WERI-Rb-1 (cell line): ENCODE measurements at regions not wholly inside any gene's neighbourhood (a gene's known extent, or its start where the extent isn't known, plus 50 kb on each side); places are given as distances from the start of the nearest gene placed in this dataset.
A peak's percentile ranks its signal among the peaks of the same experiment; 100 is the strongest.

ENCODE experiments used
- DNase-seq: peaks from one replicate; pipeline ENCODE4 v3.0.0-alpha.2; 2020
- H3K27ac ChIP-seq: fragments of 250-450 bp; sonication (Bioruptor Pico); 2 replicates; pipeline ENCODE4 v1.5.1; 2020; ENCODE audit warnings: mild to moderate bottlenecking, moderate library complexity
- H3K27me3 ChIP-seq: fragments of 250-450 bp; sonication (Bioruptor Pico); 2 replicates; pipeline ENCODE4 v1.5.1; 2021; ENCODE audit warnings: mild to moderate bottlenecking, low read depth, moderate library complexity; ENCODE audit not compliant: insufficient read depth, severe bottlenecking
- H3K36me3 ChIP-seq: fragments of 250-450 bp; sonication (Bioruptor Pico); 2 replicates; pipeline ENCODE4 v1.5.1; 2020; ENCODE audit warnings: mild to moderate bottlenecking, moderate library complexity
- H3K4me3 ChIP-seq: 2 replicates; pipeline ENCODE4 v1.5.1; 2011; ENCODE audit warnings: low read depth, mild to moderate bottlenecking, control low read depth, low read length
- H3K9me3 ChIP-seq: fragments of 250-450 bp; sonication (Bioruptor Pico); 2 replicates; pipeline ENCODE4 v1.5.1; 2021; ENCODE audit warnings: mild to moderate bottlenecking, moderate library complexity; ENCODE audit not compliant: severe bottlenecking
- TF ChIP-seq, protein P1 (sequence below): IDR thresholded peaks from 2 replicates; pipeline ENCODE4 v1.5.1; 2011; ENCODE audit warnings: low read depth, mild to moderate bottlenecking, control low read depth, inconsistent platforms, low read length

DNA sequence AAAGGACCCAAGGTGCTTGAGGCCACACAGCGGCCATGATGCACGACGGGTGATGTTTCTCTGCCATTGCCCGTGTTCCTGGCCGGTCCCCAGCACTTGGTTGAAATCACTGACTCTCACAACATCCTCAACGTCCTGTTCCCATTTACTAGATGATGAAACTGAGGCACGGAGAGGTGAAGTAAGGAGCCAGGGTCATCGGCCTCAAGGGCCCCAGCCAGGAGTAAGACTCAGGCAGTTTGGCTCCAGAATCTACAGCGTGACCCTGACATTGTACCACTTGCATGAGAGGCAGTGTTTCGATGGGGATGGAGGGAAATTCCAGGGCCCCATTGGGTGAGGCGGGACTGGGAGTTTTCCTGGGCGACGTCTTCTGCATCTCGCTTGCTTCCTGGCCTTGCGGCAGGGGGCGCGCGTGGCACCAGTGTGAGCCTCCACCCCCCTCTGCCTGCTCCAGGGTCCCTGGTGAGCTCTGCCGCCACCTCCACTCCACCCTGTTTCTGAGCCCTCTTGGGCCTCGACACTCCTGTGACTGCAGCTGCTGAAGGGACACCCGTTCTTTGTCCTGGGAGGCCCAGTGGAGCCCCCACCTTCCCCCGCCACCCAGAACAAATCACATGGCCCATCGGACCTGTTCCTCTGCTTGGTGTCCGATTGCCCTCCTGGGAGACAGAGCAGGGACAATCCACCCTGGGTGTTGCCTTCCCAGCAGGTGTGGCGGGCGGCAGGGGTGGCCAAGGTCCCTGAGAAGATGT lies 133.0 kb upstream of the GSE1 start:
- peak overlapping the region; percentile 64 for H3K27ac ChIP-seq
- no peaks in the 10 kb centered on the region for H3K9me3 ChIP-seq
- peak; percentile 62 for DNase-seq
- no peaks in the 10 kb centered on the region for H3K27me3 ChIP-seq
- H3K36me3 ChIP-seq: peaks cover 7% of the 10 kb centered on the region
- TF ChIP-seq, protein P1, sequence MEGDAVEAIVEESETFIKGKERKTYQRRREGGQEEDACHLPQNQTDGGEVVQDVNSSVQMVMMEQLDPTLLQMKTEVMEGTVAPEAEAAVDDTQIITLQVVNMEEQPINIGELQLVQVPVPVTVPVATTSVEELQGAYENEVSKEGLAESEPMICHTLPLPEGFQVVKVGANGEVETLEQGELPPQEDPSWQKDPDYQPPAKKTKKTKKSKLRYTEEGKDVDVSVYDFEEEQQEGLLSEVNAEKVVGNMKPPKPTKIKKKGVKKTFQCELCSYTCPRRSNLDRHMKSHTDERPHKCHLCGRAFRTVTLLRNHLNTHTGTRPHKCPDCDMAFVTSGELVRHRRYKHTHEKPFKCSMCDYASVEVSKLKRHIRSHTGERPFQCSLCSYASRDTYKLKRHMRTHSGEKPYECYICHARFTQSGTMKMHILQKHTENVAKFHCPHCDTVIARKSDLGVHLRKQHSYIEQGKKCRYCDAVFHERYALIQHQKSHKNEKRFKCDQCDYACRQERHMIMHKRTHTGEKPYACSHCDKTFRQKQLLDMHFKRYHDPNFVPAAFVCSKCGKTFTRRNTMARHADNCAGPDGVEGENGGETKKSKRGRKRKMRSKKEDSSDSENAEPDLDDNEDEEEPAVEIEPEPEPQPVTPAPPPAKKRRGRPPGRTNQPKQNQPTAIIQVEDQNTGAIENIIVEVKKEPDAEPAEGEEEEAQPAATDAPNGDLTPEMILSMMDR: peak; percentile 30; the same call in 1 of the 2 replicates
- H3K4me3 ChIP-seq: no peak overlapping the region

DNA sequence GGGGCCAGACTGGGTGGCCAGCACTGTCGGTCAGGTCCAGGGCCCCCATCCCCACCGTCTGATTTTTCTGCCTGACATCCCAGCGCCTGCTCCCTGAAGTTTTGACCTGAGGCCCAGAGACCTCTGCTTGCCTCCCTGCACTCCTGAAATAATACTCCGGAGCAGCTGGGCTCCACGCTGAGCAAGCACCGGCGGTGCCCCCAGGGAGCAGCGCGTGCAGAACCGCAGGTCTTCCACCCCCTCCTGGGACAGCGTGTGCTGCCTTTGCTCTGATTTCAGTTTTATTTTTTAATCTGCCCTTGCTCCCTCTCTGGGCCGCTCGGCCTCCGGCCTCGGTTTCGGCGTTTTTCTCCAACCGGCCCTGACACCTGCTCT lies 132.4 kb upstream of the GSE1 start:
- no peak for DNase-seq
- H3K36me3 ChIP-seq: peaks cover 7% of the 10 kb centered on the region
- H3K4me3 ChIP-seq: no peak overlapping the region
- H3K27ac ChIP-seq: peak overlapping the region; percentile 64
- H3K27me3 ChIP-seq: no peaks in the 10 kb centered on the region
- TF ChIP-seq, protein P1: no peak
- H3K9me3 ChIP-seq: no peaks in the 10 kb centered on the region

DNA sequence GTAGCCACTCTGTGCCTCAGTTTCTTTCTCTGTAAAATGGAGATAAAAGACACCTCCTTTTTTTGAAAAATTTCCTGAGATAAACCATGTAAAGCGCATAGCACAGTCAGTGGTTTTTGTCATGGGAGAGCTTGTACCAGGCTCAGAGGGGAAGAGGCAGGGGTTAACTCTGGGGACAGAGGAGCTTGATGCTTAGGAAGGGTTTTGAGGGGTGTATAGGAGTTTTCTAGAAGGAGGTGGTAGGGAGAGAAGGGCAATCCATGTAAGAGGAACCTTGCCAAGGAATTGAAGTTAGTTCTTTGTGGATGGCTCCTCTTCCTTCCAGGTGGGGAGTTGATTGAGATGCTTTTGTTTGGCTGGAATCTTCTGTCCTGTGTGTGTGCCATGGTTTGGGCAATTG lies 131.9 kb upstream of the GSE1 start:
- no peaks in the 10 kb centered on the region for H3K27me3 ChIP-seq
- no peak for DNase-seq
- TF ChIP-seq, protein P1: no peak
- H3K27ac ChIP-seq: peak overlapping the region; percentile 64; the same call in 1 of the 2 replicates
- H3K9me3 ChIP-seq: no peaks in the 10 kb centered on the region
- H3K36me3 ChIP-seq: peaks cover 7% of the 10 kb centered on the region
- H3K4me3 ChIP-seq: no peak overlapping the region

DNA sequence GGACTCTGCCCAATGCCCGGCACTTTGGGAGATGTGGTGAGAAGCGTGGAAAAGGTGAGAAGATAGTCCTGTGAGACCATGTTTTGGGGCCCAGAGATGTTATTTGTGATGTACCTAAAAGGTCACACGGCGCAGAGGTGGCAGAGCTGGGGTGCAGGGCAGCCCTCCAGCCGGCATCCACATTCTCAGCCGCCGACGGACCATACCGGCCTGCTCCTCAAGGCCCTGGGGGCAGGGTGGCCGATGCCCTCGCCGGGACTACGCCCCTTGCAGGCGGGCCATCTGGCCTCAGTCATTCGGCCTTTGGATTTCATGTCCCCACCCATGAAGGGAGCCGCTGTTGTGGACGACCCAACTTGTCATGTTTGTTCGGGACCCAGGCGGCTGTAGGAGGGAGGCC lies 131.4 kb upstream of the GSE1 start:
- DNase-seq: no peak
- H3K27me3 ChIP-seq: no peaks in the 10 kb centered on the region
- TF ChIP-seq, protein P1: no peak

DNA sequence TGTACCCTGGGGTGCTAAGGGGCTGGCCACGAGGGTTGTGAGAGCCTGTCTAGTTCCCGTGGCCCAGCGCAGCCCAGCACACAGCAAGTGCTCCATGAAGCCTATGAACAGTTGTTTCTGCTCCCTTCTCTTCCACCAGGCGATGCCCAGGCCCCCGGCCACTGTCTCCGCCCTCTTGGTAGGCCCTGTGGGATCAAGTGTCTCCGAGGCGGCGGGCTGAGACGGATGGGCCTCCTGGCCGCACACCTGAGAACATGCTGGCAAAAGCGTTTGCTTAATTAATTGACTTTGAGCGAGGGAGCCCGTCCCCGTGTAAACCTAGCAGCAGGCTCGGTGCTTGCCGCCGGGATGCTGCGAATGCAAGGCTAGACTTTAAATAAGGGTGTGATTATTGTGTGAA lies 129.7 kb upstream of the GSE1 start:
- H3K27me3 ChIP-seq: no peaks in the 10 kb centered on the region
- peak overlapping the region; percentile 95 for H3K27ac ChIP-seq
- no peaks in the 10 kb centered on the region for H3K9me3 ChIP-seq
- DNase-seq: peak; percentile 48
- H3K36me3 ChIP-seq: peaks cover 7% of the 10 kb centered on the region
- no peak overlapping the region for H3K4me3 ChIP-seq
- TF ChIP-seq, protein P1: no peak

More for the DNA sequence above, 131.4 kb upstream of the GSE1 start:
- H3K4me3 ChIP-seq: no peak overlapping the region
- no peak overlapping the region for H3K27ac ChIP-seq
- peaks cover 7% of the 10 kb centered on the region for H3K36me3 ChIP-seq
- no peaks in the 10 kb centered on the region for H3K9me3 ChIP-seq
